Kidney (tissue), 13 donors: ENCODE measurements at regions not wholly inside any gene's neighbourhood (a gene's known extent, or its start where the extent isn't known, plus 50 kb on each side); places are given as distances from the start of the nearest gene placed in this dataset.

Experiments
- DNase-seq, 5 donors: peaks; one replicate each; pipeline ENCODE4 v3.0.0-alpha.2; 2013 to 2020
- FAIRE-seq: peaks from 2 replicates; lab custom pipeline; 2012; peaks lifted over from hg19 to GRCh38; lab: Jason Lieb, UNC
- H3K27ac ChIP-seq, 2 donors: one replicate each; pipeline ENCODE4 v1.7.0; 2013; ENCODE audit warnings: low read depth in 2 of 2, low read length in 2 of 2, inconsistent platforms in 1 of 2
- H3K27me3 ChIP-seq: one replicate; pipeline ENCODE4 v1.7.1; 2013; ENCODE audit warnings: low read length, inconsistent platforms; ENCODE audit not compliant: control insufficient read depth, insufficient read depth
- H3K36me3 ChIP-seq, 3 donors: one replicate each; pipeline versions ENCODE4 v1.7.0 to v1.7.1; 2013; ENCODE audit warnings: low read length in 3 of 3, control low read depth in 1 of 3, inconsistent platforms in 1 of 3; ENCODE audit not compliant: insufficient read depth in 3 of 3, control insufficient read depth in 2 of 3
- H3K4me1 ChIP-seq, 3 donors: one replicate each; pipeline versions ENCODE4 v1.7.0 to v1.7.1; 2013; ENCODE audit warnings: low read length in 3 of 3, inconsistent platforms in 1 of 3, low read depth in 1 of 3; ENCODE audit not compliant: control insufficient read depth in 2 of 3, insufficient read depth in 2 of 3
- H3K4me3 ChIP-seq, 3 donors: one replicate each; pipeline versions ENCODE4 v1.7.0 to v1.8.1; 2013; ENCODE audit warnings: low read length in 3 of 3, control low read depth in 1 of 3, inconsistent platforms in 1 of 3
- H3K9ac ChIP-seq, 3 donors: one replicate each; pipeline versions ENCODE4 v1.7.0 to v1.7.1; 2013; ENCODE audit warnings: low read length in 3 of 3, control low read depth in 1 of 3, inconsistent platforms in 1 of 3
- H3K9me3 ChIP-seq, 3 donors: one replicate each; pipeline versions ENCODE4 v1.7.0 to v1.7.1; 2013; ENCODE audit warnings: low read length in 3 of 3, control low read depth in 1 of 3, inconsistent platforms in 1 of 3; ENCODE audit not compliant: control insufficient read depth in 2 of 3, insufficient read depth in 1 of 3
- intact Hi-C: fragments of 100-400 bp; cut with DNase I; formaldehyde crosslinking; loops from one replicate; pipeline ENCODE4 v1.11.1; 2022
- TF ChIP-seq, protein P1 (sequence below): IDR thresholded peaks from 3 replicates; pipeline ENCODE4 v1.5.1; 2012; ENCODE audit warnings: mild to moderate bottlenecking, moderate library complexity, borderline replicate concordance; ENCODE audit not compliant: insufficient read depth; ENCODE audit errors: extremely low read depth
- donor health status: control.
- donor health status: control.
- donor health status: control.
- donor health status: control.
- donor health status: control.
- donor health status: DM: yes; HTN: yes; CAD: no.
- donor health status: Normal renal cell carcinoma (clear cell type).

DNA sequence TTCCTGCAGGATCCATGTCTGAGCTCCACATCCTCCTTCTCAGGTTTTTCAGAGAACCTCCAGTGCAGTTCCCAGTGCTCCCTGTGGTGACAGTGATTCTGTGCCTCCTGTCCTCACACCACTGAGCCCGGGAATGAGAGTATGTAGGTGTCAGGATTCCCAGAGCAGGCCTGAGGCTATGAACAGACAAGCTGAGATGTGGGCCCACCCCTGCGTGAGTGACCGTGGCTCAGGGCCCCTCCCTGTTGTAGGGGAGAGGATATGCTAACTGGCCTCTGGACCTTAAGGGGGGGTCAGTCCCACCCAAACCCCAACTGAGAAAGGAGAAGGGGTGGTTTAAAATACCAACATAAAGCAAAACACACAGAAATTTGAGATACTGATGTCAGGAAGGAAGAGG, 104.8 kb upstream of the RAB12 start:
- FAIRE-seq (no peak), DNase-seq (no peak)
- Histone ChIP-seq H3K4me1 (peaks cover 0 to 3% (median 0%) of the 10 kb centered on the region in 3 donors), H3K27me3 (no peaks in the 10 kb centered on the region), H3K27ac (no peak overlapping the region), H3K9me3 (no peaks in the 10 kb centered on the region), H3K36me3 (no peaks in the 10 kb centered on the region), H3K9ac (no peak overlapping the region), H3K4me3 (no peak overlapping the region)
- TF ChIP-seq, protein P1, sequence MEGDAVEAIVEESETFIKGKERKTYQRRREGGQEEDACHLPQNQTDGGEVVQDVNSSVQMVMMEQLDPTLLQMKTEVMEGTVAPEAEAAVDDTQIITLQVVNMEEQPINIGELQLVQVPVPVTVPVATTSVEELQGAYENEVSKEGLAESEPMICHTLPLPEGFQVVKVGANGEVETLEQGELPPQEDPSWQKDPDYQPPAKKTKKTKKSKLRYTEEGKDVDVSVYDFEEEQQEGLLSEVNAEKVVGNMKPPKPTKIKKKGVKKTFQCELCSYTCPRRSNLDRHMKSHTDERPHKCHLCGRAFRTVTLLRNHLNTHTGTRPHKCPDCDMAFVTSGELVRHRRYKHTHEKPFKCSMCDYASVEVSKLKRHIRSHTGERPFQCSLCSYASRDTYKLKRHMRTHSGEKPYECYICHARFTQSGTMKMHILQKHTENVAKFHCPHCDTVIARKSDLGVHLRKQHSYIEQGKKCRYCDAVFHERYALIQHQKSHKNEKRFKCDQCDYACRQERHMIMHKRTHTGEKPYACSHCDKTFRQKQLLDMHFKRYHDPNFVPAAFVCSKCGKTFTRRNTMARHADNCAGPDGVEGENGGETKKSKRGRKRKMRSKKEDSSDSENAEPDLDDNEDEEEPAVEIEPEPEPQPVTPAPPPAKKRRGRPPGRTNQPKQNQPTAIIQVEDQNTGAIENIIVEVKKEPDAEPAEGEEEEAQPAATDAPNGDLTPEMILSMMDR: no peak
- intact Hi-C loops: no loop called here

DNA sequence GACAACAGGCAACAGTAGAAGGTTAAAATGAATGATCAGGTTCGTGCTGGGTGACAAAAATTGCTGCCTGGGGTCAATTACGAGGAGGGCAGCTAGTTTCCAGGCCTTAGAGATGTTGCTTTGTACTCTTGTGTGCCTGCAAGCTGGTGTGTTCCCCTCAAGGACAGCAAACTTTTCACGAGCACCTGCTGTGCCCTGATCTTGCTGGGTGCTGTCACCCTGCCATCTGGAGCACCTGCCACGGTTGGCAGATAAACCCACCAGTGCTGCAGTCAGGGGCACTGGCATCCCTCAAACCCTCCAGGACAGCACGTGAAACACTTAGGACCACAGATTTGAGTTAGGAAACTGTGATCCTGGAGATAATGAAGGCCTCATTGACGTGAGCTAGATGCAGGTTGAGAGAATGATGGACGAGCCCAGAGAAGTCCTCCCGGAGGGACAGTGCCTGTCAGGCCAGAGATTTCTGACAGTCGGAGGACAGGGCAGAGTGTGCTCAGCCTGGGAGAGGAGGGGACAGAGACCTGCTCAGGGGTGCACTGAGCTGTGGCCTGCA, 104.3 kb upstream of the RAB12 start:
- intact Hi-C loops: no loop called here
- Histone ChIP-seq H3K27me3 (no peaks in the 10 kb centered on the region), H3K4me3 (no peak overlapping the region), H3K27ac (no peak overlapping the region), H3K9me3 (no peaks in the 10 kb centered on the region), H3K36me3 (no peaks in the 10 kb centered on the region), H3K9ac (no peak overlapping the region), H3K4me1 (peaks cover 0 to 3% (median 0%) of the 10 kb centered on the region in 3 donors)
- DNase-seq (no peak), FAIRE-seq (no peak)
- TF ChIP-seq, protein P1: no peak

DNA sequence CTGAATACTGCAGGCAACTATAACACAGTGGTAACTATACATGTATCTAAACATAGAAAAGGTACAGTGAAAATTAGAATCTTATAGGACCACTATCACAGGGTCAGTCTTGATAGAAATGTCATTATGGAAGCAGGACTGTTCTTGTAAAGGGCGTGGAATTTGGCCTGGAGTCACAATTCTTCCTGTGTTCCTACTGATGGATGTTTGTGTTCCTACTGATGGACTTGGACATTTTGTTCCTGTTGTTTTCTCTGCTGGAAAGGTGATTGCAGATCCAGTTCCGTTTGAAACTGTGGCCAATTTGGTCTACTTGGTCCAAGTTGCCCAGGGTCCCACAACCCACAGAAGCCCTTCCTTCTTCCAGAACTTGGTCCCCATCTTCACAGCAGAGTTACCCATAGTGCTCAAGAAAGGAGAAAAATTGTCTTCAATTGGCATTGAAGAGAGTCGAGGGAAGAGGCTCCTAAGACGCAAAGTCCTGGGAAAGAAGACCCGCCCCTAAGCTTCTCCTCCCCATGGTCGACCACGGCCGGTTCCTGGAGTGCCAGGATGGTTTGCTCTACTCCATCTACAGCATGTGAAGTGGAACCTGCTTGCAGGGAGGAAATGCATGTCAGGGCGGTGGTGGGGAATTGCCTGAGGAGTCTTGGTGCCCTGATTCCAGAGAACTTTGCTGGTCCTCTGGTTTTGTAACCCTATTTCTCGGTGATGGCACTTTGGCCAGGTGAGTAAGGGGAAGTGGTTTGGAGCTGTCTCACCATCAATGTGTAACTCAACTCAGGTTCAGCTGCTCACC, 102.8 kb upstream of the RAB12 start:
- FAIRE-seq (no peak), DNase-seq (no peak)
- no peaks in the 10 kb centered on the region for H3K27me3 ChIP-seq
- H3K4me3 ChIP-seq: no peak overlapping the region
- H3K9ac ChIP-seq: no peak overlapping the region
- TF ChIP-seq, protein P1: no peak
- no peaks in the 10 kb centered on the region for H3K9me3 ChIP-seq
- H3K36me3 ChIP-seq: no peaks in the 10 kb centered on the region
- H3K4me1 ChIP-seq: no peaks in the 10 kb centered on the region
- no peak overlapping the region for H3K27ac ChIP-seq
- intact Hi-C loops: no loop called here
